OCI-LY1 (cell line): ENCODE measurements at regions not wholly inside any gene's neighbourhood (a gene's known extent, or its start where the extent isn't known, plus 50 kb on each side); places are given as distances from the start of the nearest gene placed in this dataset.

Experiments used
- H2AFZ ChIP-seq: fragments of 200-600 bp; sonication (generic), shearing (Covaris generic); 2 replicates; pipeline ENCODE4 v1.6.0; 2014; ENCODE audit warnings: antibody characterized with exemption, mild to moderate bottlenecking, low read length
- H3F3A ChIP-seq: fragments of 200-600 bp; sonication (generic), shearing (Covaris generic); 2 replicates; pipeline ENCODE4 v1.6.0; 2014; ENCODE audit warnings: mild to moderate bottlenecking, antibody characterized with exemption, low read length, moderate library complexity; ENCODE audit not compliant: insufficient read depth
- H3K27ac ChIP-seq: fragments of 200-600 bp; sonication (generic); 2 replicates; pipeline ENCODE4 v1.5.1; 2014; ENCODE audit warnings: low read length, mixed run types, mild to moderate bottlenecking, low read depth; ENCODE audit not compliant: poor library complexity, severe bottlenecking
- H3K27me3 ChIP-seq: fragments of 200-600 bp; sonication (generic); 2 replicates; pipeline ENCODE4 v1.6.0; 2014; ENCODE audit warnings: antibody characterized with exemption, mild to moderate bottlenecking, low read length, moderate library complexity; ENCODE audit not compliant: insufficient read depth
- H3K36me3 ChIP-seq: fragments of 200-600 bp; sonication (generic); 2 replicates; pipeline ENCODE4 v1.6.1; 2014; ENCODE audit warnings: mild to moderate bottlenecking, antibody characterized with exemption, low read length, moderate library complexity, mixed read lengths; ENCODE audit not compliant: insufficient read depth
- H3K4me1 ChIP-seq: fragments of 200-600 bp; sonication (generic); 2 replicates; pipeline ENCODE4 v1.5.1; 2014; ENCODE audit warnings: mild to moderate bottlenecking, low read length, moderate library complexity; ENCODE audit not compliant: insufficient read depth, severe bottlenecking
- H3K4me2 ChIP-seq: fragments of 200-600 bp; sonication (generic), shearing (Covaris generic); 2 replicates; pipeline ENCODE4 v1.6.1; 2014; ENCODE audit warnings: low read length
- H3K4me3 ChIP-seq: fragments of 200-600 bp; sonication (generic); 2 replicates; pipeline ENCODE4 v1.5.1; 2014; ENCODE audit warnings: low read length, low read depth, mild to moderate bottlenecking, mixed read lengths; ENCODE audit not compliant: poor library complexity, severe bottlenecking
- H3K79me2 ChIP-seq: fragments of 200-600 bp; shearing (Covaris generic); 2 replicates; pipeline ENCODE4 v1.6.1; 2016; ENCODE audit warnings: mixed run types, low read length, mixed read lengths; ENCODE audit not compliant: insufficient read depth
- H3K9ac ChIP-seq: fragments of 200-600 bp; sonication (generic), shearing (Covaris generic); 2 replicates; pipeline ENCODE4 v1.6.1; 2014; ENCODE audit warnings: mild to moderate bottlenecking, low read length, mixed read lengths
- H3K9me2 ChIP-seq: fragments of 200-600 bp; sonication (generic), shearing (Covaris generic); 2 replicates; pipeline ENCODE4 v1.6.1; 2014; ENCODE audit warnings: low read depth, mild to moderate bottlenecking, low read length, mixed read lengths
- H3K9me3 ChIP-seq: fragments of 200-600 bp; shearing (Covaris generic); 2 replicates; pipeline ENCODE4 v1.6.1; 2014; ENCODE audit warnings: low read length, mixed read lengths
- H4K20me1 ChIP-seq: fragments of 200-600 bp; sonication (generic), shearing (Covaris generic); 2 replicates; pipeline ENCODE4 v1.6.0; 2016; ENCODE audit warnings: mild to moderate bottlenecking, low read length; ENCODE audit not compliant: insufficient read depth
- EZH2 ChIP-seq: fragments of 200-600 bp; sonication (generic), shearing (Covaris generic); IDR thresholded peaks from 2 replicates; pipeline ENCODE4 v1.8.0; 2017; ENCODE audit warnings: borderline replicate concordance, mixed run types, mild to moderate bottlenecking, antibody characterized with exemption, low read length, moderate library complexity, mixed read lengths
- TF ChIP-seq, protein P1 (sequence below): fragments of 200-600 bp; sonication (generic), shearing (Covaris generic); IDR thresholded peaks from 2 replicates; pipeline ENCODE4 v1.5.1; 2017; ENCODE audit warnings: mild to moderate bottlenecking, antibody characterized with exemption, low read length, moderate library complexity, mixed read lengths

DNA sequence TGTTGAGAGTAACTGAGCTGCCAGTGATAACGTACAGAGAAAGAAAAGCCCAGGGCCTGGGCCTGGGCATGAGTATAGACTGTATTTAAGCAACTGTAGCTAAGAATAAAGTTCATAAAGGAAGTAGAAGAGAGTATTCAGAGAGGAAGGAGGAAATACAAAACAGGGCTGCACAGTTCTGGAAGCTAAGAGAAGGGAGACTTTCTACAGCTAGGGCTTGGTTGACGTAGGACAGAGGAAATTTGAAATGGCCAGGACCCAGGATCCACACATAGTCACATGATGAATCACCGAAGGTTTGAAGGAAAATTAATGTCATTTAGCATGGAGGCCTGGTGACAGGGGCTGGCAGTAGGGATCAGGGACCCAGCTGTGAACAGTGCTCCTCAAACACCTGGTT, 66.7 kb downstream of the ARL4A start:
- Histone ChIP-seq H3K9me3 (no peaks in the 10 kb centered on the region), H3K4me1 (no peaks in the 10 kb centered on the region), H3K9me2 (no peaks in the 10 kb centered on the region), H3K4me2 (no peak overlapping the region), H3K4me3 (no peak overlapping the region), H3K9ac (no peak overlapping the region), H3K27me3 (no peaks in the 10 kb centered on the region), H3K79me2 (no peaks in the 10 kb centered on the region), H4K20me1 (no peaks in the 10 kb centered on the region), H3K27ac (no peak overlapping the region), H3K36me3 (no peaks in the 10 kb centered on the region), H2AFZ (no peak overlapping the region), H3F3A (no peaks in the 10 kb centered on the region)
- TF ChIP-seq, protein P1, sequence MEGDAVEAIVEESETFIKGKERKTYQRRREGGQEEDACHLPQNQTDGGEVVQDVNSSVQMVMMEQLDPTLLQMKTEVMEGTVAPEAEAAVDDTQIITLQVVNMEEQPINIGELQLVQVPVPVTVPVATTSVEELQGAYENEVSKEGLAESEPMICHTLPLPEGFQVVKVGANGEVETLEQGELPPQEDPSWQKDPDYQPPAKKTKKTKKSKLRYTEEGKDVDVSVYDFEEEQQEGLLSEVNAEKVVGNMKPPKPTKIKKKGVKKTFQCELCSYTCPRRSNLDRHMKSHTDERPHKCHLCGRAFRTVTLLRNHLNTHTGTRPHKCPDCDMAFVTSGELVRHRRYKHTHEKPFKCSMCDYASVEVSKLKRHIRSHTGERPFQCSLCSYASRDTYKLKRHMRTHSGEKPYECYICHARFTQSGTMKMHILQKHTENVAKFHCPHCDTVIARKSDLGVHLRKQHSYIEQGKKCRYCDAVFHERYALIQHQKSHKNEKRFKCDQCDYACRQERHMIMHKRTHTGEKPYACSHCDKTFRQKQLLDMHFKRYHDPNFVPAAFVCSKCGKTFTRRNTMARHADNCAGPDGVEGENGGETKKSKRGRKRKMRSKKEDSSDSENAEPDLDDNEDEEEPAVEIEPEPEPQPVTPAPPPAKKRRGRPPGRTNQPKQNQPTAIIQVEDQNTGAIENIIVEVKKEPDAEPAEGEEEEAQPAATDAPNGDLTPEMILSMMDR = no peak
- TF ChIP-seq EZH2 = no peak

DNA sequence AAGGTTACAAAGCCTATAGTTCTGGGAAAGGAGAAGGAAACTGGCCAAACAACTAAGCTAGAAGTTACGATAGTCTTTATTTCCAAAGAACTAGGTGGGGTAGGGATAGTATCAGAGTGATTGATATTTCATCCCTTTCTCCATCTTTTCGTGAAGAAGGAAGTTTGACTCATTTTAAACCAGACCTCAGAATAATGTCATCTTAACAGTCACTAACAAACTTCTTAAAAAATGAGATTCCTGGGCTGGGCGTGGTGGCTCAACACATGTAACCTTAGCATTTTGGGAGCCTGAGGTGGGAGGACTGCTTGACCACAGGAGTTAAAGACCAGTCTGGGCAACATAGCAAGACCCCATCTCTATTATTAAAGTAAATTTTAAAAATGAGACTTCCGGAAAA, 69.4 kb downstream of the ARL4A start:
- H4K20me1 ChIP-seq = no peaks in the 10 kb centered on the region
- H3K79me2 ChIP-seq = no peaks in the 10 kb centered on the region
- no peak overlapping the region for H3K4me2 ChIP-seq
- H3K4me1 ChIP-seq = no peaks in the 10 kb centered on the region
- H3K9me3 ChIP-seq = no peaks in the 10 kb centered on the region
- no peak overlapping the region for H3K9ac ChIP-seq
- no peak overlapping the region for H3K4me3 ChIP-seq
- H3K27ac ChIP-seq = no peak overlapping the region
- H3K9me2 ChIP-seq = no peaks in the 10 kb centered on the region
- no peak for TF ChIP-seq EZH2
- TF ChIP-seq, protein P1 = no peak
- H3K27me3 ChIP-seq = no peaks in the 10 kb centered on the region
- no peaks in the 10 kb centered on the region for H3F3A ChIP-seq
- no peak overlapping the region for H2AFZ ChIP-seq
- no peaks in the 10 kb centered on the region for H3K36me3 ChIP-seq

GRCh38 chr7:12757443-12757842, 70.0 kb downstream of the ARL4A start:
- Histone ChIP-seq H3K9me3 (no peaks in the 10 kb centered on the region), H3K36me3 (no peaks in the 10 kb centered on the region), H3K79me2 (no peaks in the 10 kb centered on the region), H4K20me1 (no peaks in the 10 kb centered on the region), H3K9me2 (no peaks in the 10 kb centered on the region), H3K4me2 (no peak overlapping the region), H2AFZ (no peak overlapping the region), H3K27ac (no peak overlapping the region), H3K27me3 (no peaks in the 10 kb centered on the region), H3K4me1 (no peaks in the 10 kb centered on the region), H3K4me3 (no peak overlapping the region), H3K9ac (no peak overlapping the region), H3F3A (no peaks in the 10 kb centered on the region)
- TF ChIP-seq, protein P1 = no peak
- no peak for TF ChIP-seq EZH2
